Bronchial epithelial cell (primary cell): ENCODE measurements at regions not wholly inside any gene's neighbourhood (a gene's known extent, or its start where the extent isn't known, plus 50 kb on each side); places are given as distances from the start of the nearest gene placed in this dataset.

Experiments
- DNase-seq: peaks from one replicate; pipeline ENCODE4 v3.0.0-alpha.2; 2010; ENCODE audit warnings: low read depth
- FAIRE-seq: peaks from 2 replicates; lab custom pipeline; 2011; peaks lifted over from hg19 to GRCh38; lab: Jason Lieb, UNC
- H3K27me3 ChIP-seq: 2 replicates; pipeline ENCODE4 v1.5.1; 2011; ENCODE audit warnings: low read length; ENCODE audit not compliant: control insufficient read depth, insufficient read depth
- H3K36me3 ChIP-seq: 2 replicates; pipeline ENCODE4 v1.5.1; 2011; ENCODE audit warnings: low read length; ENCODE audit not compliant: control insufficient read depth, insufficient read depth
- H3K4me3 ChIP-seq: 2 replicates; pipeline ENCODE4 v1.5.1; 2011; ENCODE audit warnings: mild to moderate bottlenecking, low read depth, low read length, control low read depth
- CTCF ChIP-seq: IDR thresholded peaks from 2 replicates; pipeline ENCODE4 v1.5.1; 2011; ENCODE audit warnings: mild to moderate bottlenecking, moderate library complexity, low read length, control low read depth, inconsistent platforms; ENCODE audit not compliant: insufficient read depth, severe bottlenecking

GRCh38 chr7:3210531-3210930, 90.5 kb upstream of the SDK1 start:
- Histone ChIP-seq H3K27me3 (no peaks in the 10 kb centered on the region), H3K4me3 (no peak overlapping the region), H3K36me3 (no peaks in the 10 kb centered on the region)
- DNase-seq (no peak), FAIRE-seq (no peak)
- TF ChIP-seq CTCF = no peak

- no peak for DNase-seq
- Histone ChIP-seq H3K36me3 (no peaks in the 10 kb centered on the region), H3K27me3 (peaks cover 9% of the 10 kb centered on the region), H3K4me3 (no peak overlapping the region)
- no peak for TF ChIP-seq CTCF
- no peak for FAIRE-seq
Observed at GRCh38 chr7:3214090-3214413, 87.0 kb upstream of the SDK1 start.

GRCh38 chr7:3215624-3216585, 85.1 kb upstream of the SDK1 start:
- TF ChIP-seq CTCF = no peak
- DNase-seq = peak; percentile 35
- FAIRE-seq = no peak

GRCh38 chr7:3217166-3217565, 83.9 kb upstream of the SDK1 start:
- DNase-seq (peak; percentile 10), FAIRE-seq (no peak)
- Histone ChIP-seq H3K36me3 (no peaks in the 10 kb centered on the region), H3K4me3 (no peak overlapping the region), H3K27me3 (peaks cover 15% of the 10 kb centered on the region)
- no peak for TF ChIP-seq CTCF

More at GRCh38 chr7:3215624-3216585, 85.1 kb upstream of the SDK1 start:
- Histone ChIP-seq H3K27me3 (peaks cover 15% of the 10 kb centered on the region), H3K36me3 (no peaks in the 10 kb centered on the region), H3K4me3 (no peak overlapping the region)

- peaks cover 15% of the 10 kb centered on the region for H3K27me3 ChIP-seq
- H3K36me3 ChIP-seq = no peaks in the 10 kb centered on the region
- no peak for DNase-seq
- no peak for TF ChIP-seq CTCF
- FAIRE-seq = no peak
- H3K4me3 ChIP-seq = no peak overlapping the region
Observed at GRCh38 chr7:3218411-3219225, 82.4 kb upstream of the SDK1 start.
